SU-DHL-6 (cell line): ENCODE measurements at regions not wholly inside any gene's neighbourhood (a gene's known extent, or its start where the extent isn't known, plus 50 kb on each side); places are given as distances from the start of the nearest gene placed in this dataset.

Source experiments
- CTCF ChIP-seq: fragments of 200-600 bp; sonication (generic); IDR thresholded peaks from one replicate; pipeline ENCODE4 v1.5.1; 2017; ENCODE audit warnings: antibody characterized with exemption, mild to moderate bottlenecking, low read length, moderate library complexity; ENCODE audit not compliant: insufficient read depth, poor library complexity, severe bottlenecking
- EZH2phosphoT487 ChIP-seq: fragments of 200-600 bp; sonication (generic), shearing (Covaris generic); conservative IDR thresholded peaks from 2 replicates; pipeline ENCODE4 v1.6.1; 2018; ENCODE audit warnings: mild to moderate bottlenecking, antibody characterized with exemption, low read length, moderate library complexity, mixed read lengths

- no peak for TF ChIP-seq CTCF
- TF ChIP-seq EZH2phosphoT487: no peak
Observed at GRCh38 chr3:89973156-89973555, 865.7 kb downstream of the EPHA3 start.
